ENCODE measurements at regions not wholly inside any gene's neighbourhood (a gene's known extent, or its start where the extent isn't known, plus 50 kb on each side); places are given as distances from the start of the nearest gene placed in this dataset.
"Not testable (repeated sequence)": the region's sequence is repeated elsewhere in the genome, so short reads cannot be mapped to it uniquely, and the experiment has no call there.

DNA sequence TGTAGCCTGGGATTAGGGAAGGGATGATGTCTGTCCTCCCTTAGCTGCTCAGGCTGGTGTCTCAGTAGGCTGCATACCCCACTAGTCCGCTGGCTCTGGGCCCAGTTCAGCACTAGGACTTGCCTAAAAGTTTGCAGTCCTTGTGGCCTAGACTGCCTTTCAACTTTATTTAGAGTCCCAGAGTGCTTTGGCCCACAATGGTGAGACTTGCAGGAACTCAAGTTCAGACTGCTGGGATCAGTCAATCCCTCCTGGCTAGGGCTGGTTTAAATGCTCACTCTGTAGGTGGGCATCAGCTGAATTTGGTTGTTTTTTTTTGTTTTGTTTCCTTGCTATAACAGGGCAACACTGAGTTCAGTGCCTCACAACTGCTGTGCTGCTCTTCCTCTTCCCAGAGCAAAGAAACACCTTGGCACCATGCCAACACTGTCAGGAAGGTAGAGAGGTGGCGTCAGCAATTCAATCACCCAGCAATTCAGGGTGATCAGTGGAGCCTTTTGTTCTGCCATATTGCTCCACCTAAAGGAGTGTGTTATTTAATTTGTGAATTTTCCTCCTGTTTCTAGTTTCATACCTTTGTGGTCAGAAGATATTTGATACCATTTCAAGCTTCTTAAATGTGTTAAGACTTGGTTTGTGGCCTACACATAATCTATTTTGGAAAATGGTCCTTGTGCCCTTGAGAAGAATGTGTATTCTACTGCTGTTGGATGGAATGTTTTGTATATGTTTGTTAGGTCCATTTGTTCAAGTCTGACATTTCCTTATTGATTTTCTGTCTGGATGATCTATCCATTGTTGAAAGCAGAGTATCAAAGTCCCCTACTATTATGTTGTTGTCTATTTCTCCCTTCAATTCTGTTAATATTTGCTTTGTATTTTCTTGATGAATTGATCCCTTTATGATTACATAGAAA, 284.0 kb upstream of the PMFBP1 start:
- TF ChIP-seq, protein P1, sequence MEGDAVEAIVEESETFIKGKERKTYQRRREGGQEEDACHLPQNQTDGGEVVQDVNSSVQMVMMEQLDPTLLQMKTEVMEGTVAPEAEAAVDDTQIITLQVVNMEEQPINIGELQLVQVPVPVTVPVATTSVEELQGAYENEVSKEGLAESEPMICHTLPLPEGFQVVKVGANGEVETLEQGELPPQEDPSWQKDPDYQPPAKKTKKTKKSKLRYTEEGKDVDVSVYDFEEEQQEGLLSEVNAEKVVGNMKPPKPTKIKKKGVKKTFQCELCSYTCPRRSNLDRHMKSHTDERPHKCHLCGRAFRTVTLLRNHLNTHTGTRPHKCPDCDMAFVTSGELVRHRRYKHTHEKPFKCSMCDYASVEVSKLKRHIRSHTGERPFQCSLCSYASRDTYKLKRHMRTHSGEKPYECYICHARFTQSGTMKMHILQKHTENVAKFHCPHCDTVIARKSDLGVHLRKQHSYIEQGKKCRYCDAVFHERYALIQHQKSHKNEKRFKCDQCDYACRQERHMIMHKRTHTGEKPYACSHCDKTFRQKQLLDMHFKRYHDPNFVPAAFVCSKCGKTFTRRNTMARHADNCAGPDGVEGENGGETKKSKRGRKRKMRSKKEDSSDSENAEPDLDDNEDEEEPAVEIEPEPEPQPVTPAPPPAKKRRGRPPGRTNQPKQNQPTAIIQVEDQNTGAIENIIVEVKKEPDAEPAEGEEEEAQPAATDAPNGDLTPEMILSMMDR (IDR thresholded peaks at IDR 0.05; ENCODE audit: unreplicated experiment), result no peak
- no peaks in the 10 kb centered on the region for H3K4me1 Mint-ChIP-seq (ENCODE audit: unreplicated experiment)
- H3K27me3 Mint-ChIP-seq (ENCODE audit: unreplicated experiment), result no peaks in the 10 kb centered on the region
- no peaks in the 10 kb centered on the region for H3K36me3 Mint-ChIP-seq (ENCODE audit: low read depth, unreplicated experiment)
- no peaks in the 10 kb centered on the region for H3K9me3 Mint-ChIP-seq (ENCODE audit: unreplicated experiment)
- no peak for DNase-seq (ENCODE audit: low spot score)
- H3K4me3 Mint-ChIP-seq (ENCODE audit: unreplicated experiment), result no peak overlapping the region
- H3K27ac Mint-ChIP-seq (ENCODE audit: unreplicated experiment), result no peak overlapping the region

DNA sequence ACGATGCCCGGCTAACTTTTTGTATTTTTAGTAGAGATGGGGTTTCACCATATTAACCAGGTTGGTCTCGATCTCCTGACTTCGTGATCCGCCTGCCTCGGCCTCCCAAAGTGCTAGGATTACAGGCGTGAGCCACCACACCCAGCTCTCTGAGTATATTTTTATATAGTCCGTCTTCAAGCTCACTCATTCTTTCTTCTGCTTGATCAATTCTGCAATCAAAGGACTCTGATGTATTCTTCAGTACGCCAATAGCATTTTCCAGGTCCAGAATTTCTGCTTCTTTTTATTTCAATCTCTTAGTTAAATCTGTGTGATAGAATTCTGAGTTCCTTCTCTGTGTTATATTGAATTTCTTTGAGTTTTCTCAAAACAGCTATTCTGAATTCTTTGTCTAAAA, 281.9 kb upstream of the PMFBP1 start:
- not testable (repeated sequence) for H3K9me3 Mint-ChIP-seq (ENCODE audit: unreplicated experiment); H3K4me3 Mint-ChIP-seq (ENCODE audit: unreplicated experiment); H3K4me1 Mint-ChIP-seq (ENCODE audit: unreplicated experiment); H3K36me3 Mint-ChIP-seq (ENCODE audit: low read depth, unreplicated experiment); H3K27ac Mint-ChIP-seq (ENCODE audit: unreplicated experiment); H3K27me3 Mint-ChIP-seq (ENCODE audit: unreplicated experiment); DNase-seq (ENCODE audit: low spot score)

DNA sequence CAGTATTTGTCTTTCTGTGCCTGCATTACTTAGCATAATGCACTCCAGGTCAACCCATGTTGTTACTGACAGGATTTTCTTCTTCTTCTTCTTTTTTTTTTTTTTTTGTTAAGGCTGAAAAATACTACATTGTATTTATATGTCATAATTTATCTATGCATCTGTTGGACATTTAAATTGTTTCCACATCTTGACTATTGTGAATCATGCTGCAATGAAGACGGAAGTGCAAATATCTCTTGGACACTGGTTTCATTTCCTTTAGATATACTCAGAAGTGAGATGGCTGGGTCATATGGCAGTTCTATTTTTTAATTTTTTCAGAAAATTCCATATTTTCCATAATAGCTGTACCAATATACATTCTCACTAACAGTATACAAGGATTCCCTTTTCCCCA, 272.7 kb upstream of the PMFBP1 start:
- H3K9me3 Mint-ChIP-seq (ENCODE audit: unreplicated experiment), result no peaks in the 10 kb centered on the region
- no peak overlapping the region for H3K27ac Mint-ChIP-seq (ENCODE audit: unreplicated experiment)
- TF ChIP-seq, protein P1 (IDR thresholded peaks at IDR 0.05; ENCODE audit: unreplicated experiment), result no peak
- H3K27me3 Mint-ChIP-seq (ENCODE audit: unreplicated experiment), result no peaks in the 10 kb centered on the region
- DNase-seq (ENCODE audit: low spot score), result no peak
- no peaks in the 10 kb centered on the region for H3K4me1 Mint-ChIP-seq (ENCODE audit: unreplicated experiment)
- H3K4me3 Mint-ChIP-seq (ENCODE audit: unreplicated experiment), result no peak overlapping the region
- no peaks in the 10 kb centered on the region for H3K36me3 Mint-ChIP-seq (ENCODE audit: low read depth, unreplicated experiment)

DNA sequence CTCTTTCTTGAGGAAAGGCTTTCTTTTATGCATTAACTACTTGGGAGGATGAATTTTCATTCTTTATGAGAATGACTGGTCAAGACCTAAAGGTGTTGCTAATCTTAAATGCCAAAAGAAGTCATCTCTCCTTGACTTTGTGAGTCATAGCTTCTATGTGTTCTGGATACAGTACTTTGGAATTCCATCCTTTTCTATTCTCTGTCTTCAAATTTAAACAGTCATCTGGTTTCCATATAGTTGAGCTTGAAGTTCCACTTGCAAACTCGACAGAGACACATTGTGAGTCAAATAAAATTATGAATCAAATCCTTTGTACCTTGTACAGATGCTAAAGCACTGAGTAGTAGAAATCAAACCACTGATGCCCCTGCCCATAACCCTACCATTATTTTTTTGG, 271.9 kb upstream of the PMFBP1 start:
- TF ChIP-seq, protein P1 (IDR thresholded peaks at IDR 0.05; ENCODE audit: unreplicated experiment), result no peak
- Mint-ChIP-seq H3K27ac (ENCODE audit: unreplicated experiment) (no peak overlapping the region), H3K4me3 (ENCODE audit: unreplicated experiment) (no peak overlapping the region), H3K36me3 (ENCODE audit: low read depth, unreplicated experiment) (no peaks in the 10 kb centered on the region), H3K4me1 (ENCODE audit: unreplicated experiment) (no peaks in the 10 kb centered on the region), H3K9me3 (ENCODE audit: unreplicated experiment) (no peaks in the 10 kb centered on the region), H3K27me3 (ENCODE audit: unreplicated experiment) (no peaks in the 10 kb centered on the region)
- DNase-seq (ENCODE audit: low spot score), result no peak

DNA sequence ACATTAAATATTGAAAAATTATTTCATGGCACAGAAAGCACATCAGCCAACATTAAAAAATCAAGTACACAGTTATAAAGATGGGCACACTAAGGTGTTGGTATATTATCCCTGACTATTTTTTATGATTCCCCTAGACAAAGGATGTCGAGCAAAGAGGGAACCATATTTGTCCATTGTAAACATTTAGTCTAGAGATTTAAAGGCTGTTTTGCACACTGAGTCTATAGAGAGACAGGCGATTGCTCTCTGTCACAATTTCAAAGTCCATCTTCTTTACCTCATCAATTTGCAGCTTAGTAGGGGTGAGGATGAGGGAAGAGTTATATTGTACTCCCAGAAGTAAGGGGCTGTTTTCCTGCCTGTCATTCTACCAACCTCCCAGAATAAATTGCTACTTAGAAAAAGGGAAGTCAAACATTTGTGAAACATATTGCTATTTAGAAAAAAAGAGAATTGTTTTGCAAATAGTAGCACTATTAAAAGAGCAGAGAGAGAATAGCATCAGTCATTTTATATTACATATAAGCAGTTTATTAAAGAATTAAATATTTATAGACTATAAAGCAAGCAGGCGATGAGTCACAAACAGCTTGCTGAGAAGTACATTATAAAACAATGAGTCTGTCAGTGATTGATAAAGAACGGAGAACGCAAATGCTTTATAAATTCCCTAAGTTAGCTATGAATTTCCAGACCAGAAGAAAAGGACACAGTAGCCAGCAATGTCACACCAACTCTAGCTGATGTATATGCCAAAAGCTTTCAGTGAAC, 270.6 kb upstream of the PMFBP1 start:
- Mint-ChIP-seq H3K4me1 (ENCODE audit: unreplicated experiment) (no peaks in the 10 kb centered on the region), H3K27ac (ENCODE audit: unreplicated experiment) (no peak overlapping the region), H3K4me3 (ENCODE audit: unreplicated experiment) (no peak overlapping the region), H3K27me3 (ENCODE audit: unreplicated experiment) (no peaks in the 10 kb centered on the region), H3K9me3 (ENCODE audit: unreplicated experiment) (no peaks in the 10 kb centered on the region), H3K36me3 (ENCODE audit: low read depth, unreplicated experiment) (no peaks in the 10 kb centered on the region)
- DNase-seq (ENCODE audit: low spot score), result no peak
- TF ChIP-seq, protein P1 (IDR thresholded peaks at IDR 0.05; ENCODE audit: unreplicated experiment), result no peak

Measured in endothelial cell (in vitro differentiated cells).